Neural progenitor cell (in vitro differentiated cells): ENCODE measurements at regions not wholly inside any gene's neighbourhood (a gene's known extent, or its start where the extent isn't known, plus 50 kb on each side); places are given as distances from the start of the nearest gene placed in this dataset.

ENCODE experiments used
- DNase-seq: peaks from one replicate; pipeline ENCODE4 v3.0.0-alpha.2; 2016; ENCODE audit warnings: low spot score
- H2AFZ ChIP-seq: fragments of 200-600 bp; sonication (generic); replicated peaks from 2 replicates; pipeline ENCODE4 v1.6.1; 2016; ENCODE audit warnings: antibody characterized with exemption
- H3F3A ChIP-seq: fragments of 200-600 bp; sonication (generic); 2 replicates; pipeline ENCODE4 v1.6.1; 2016; ENCODE audit warnings: antibody characterized with exemption, low read depth
- H3K27ac ChIP-seq: fragments of 200-600 bp; sonication (generic); 2 replicates; pipeline ENCODE4 v1.5.1; 2016; ENCODE audit warnings: mild to moderate bottlenecking
- H3K27me3 ChIP-seq: fragments of 200-600 bp; sonication (generic); 2 replicates; pipeline ENCODE4 v1.6.1; 2016; ENCODE audit warnings: mild to moderate bottlenecking, moderate library complexity
- H3K36me3 ChIP-seq: fragments of 200-600 bp; sonication (generic); 2 replicates; pipeline ENCODE4 v1.5.1; 2016
- H3K4me1 ChIP-seq: fragments of 200-600 bp; sonication (generic); 2 replicates; pipeline ENCODE4 v1.6.1; 2016; ENCODE audit warnings: mixed run types
- H3K4me2 ChIP-seq: fragments of 200-600 bp; sonication (generic); 2 replicates; pipeline ENCODE4 v1.6.1; 2016
- H3K4me3 ChIP-seq: fragments of 200-600 bp; sonication (generic); 2 replicates; pipeline ENCODE4 v1.5.1; 2016
- H3K79me2 ChIP-seq: fragments of 200-600 bp; sonication (generic); 2 replicates; pipeline ENCODE4 v1.6.1; 2016; ENCODE audit warnings: low read depth
- H3K9ac ChIP-seq: fragments of 200-600 bp; sonication (generic); 2 replicates; pipeline ENCODE4 v1.6.1; 2016
- H3K9me3 ChIP-seq: fragments of 200-600 bp; sonication (generic); 2 replicates; pipeline ENCODE4 v1.5.1; 2016; ENCODE audit warnings: low read depth
- H4K20me1 ChIP-seq: fragments of 200-600 bp; sonication (generic); 2 replicates; pipeline ENCODE4 v1.6.1; 2016; ENCODE audit warnings: low read depth
- H3K27ac Mint-ChIP-seq: 3 replicates; pipeline ENCODE4 v1.8.0; 2021; ENCODE audit warnings: mixed read lengths
- H3K27me3 Mint-ChIP-seq: 2 replicates; pipeline ENCODE4 v1.8.0; 2022; ENCODE audit warnings: low read depth, mild to moderate bottlenecking, inconsistent platforms, moderate library complexity, mixed read lengths; ENCODE audit not compliant: insufficient read depth
- H3K36me3 Mint-ChIP-seq: 3 replicates; pipeline ENCODE4 v1.8.0; 2021; ENCODE audit warnings: mixed read lengths
- H3K4me1 Mint-ChIP-seq: 3 replicates; pipeline ENCODE4 v1.8.0; 2021; ENCODE audit warnings: mixed read lengths
- H3K4me3 Mint-ChIP-seq: 3 replicates; pipeline ENCODE4 v1.8.0; 2021; ENCODE audit warnings: mild to moderate bottlenecking, moderate library complexity, mixed read lengths
- H3K9me3 Mint-ChIP-seq: 3 replicates; pipeline ENCODE4 v1.8.0; 2020; ENCODE audit warnings: mixed read lengths
- CTCF ChIP-seq: fragments of 200-600 bp; sonication (generic); IDR thresholded peaks from 2 replicates; pipeline ENCODE4 v1.5.1; 2017; ENCODE audit warnings: antibody characterized with exemption, mild to moderate bottlenecking
- EZH2 ChIP-seq: fragments of 200-600 bp; sonication (generic); IDR thresholded peaks from 2 replicates; pipeline ENCODE4 v1.6.1; 2017; ENCODE audit warnings: antibody characterized with exemption, mild to moderate bottlenecking, moderate library complexity
- EZH2phosphoT487 ChIP-seq: fragments of 200-600 bp; sonication (generic); IDR thresholded peaks from 2 replicates; pipeline ENCODE4 v1.6.1; 2017; ENCODE audit warnings: antibody characterized with exemption

GRCh38 chr6:112690497-112691202 is 343.5 kb downstream of the RFPL4B start:
- peaks cover 2% of the 10 kb centered on the region for H3K36me3 Mint-ChIP-seq
- Histone ChIP-seq H3K4me1 (peaks cover 15% of the 10 kb centered on the region), H2AFZ (peak overlapping the region; percentile 7), H3K9ac (no peak overlapping the region), H3K4me3 (no peak overlapping the region), H3K36me3 (no peaks in the 10 kb centered on the region), H3F3A (no peaks in the 10 kb centered on the region), H3K27ac (no peak overlapping the region), H3K27me3 (no peaks in the 10 kb centered on the region), H3K79me2 (no peaks in the 10 kb centered on the region), H4K20me1 (no peaks in the 10 kb centered on the region), H3K9me3 (no peaks in the 10 kb centered on the region), H3K4me2 (no peak overlapping the region)
- no peak for DNase-seq
- no peak overlapping the region for H3K27ac Mint-ChIP-seq
- no peak for TF ChIP-seq CTCF
- TF ChIP-seq EZH2phosphoT487: no peak
- TF ChIP-seq EZH2: no peak
- H3K4me3 Mint-ChIP-seq: no peak overlapping the region
- peaks cover 6% of the 10 kb centered on the region for H3K27me3 Mint-ChIP-seq
- peaks cover 11% of the 10 kb centered on the region for H3K9me3 Mint-ChIP-seq
- peaks cover 11% of the 10 kb centered on the region for H3K4me1 Mint-ChIP-seq

GRCh38 chr6:112691289-112691688 is 344.2 kb downstream of the RFPL4B start:
- Histone ChIP-seq H3F3A (no peaks in the 10 kb centered on the region), H2AFZ (no peak overlapping the region), H3K4me3 (no peak overlapping the region), H3K36me3 (no peaks in the 10 kb centered on the region), H3K27me3 (no peaks in the 10 kb centered on the region), H3K4me2 (no peak overlapping the region), H3K27ac (no peak overlapping the region), H3K4me1 (peaks cover 15% of the 10 kb centered on the region), H4K20me1 (no peaks in the 10 kb centered on the region), H3K9ac (no peak overlapping the region), H3K9me3 (no peaks in the 10 kb centered on the region), H3K79me2 (no peaks in the 10 kb centered on the region)
- Mint-ChIP-seq H3K27ac (no peak overlapping the region), H3K4me1 (peaks cover 14% of the 10 kb centered on the region), H3K9me3 (peaks cover 14% of the 10 kb centered on the region), H3K36me3 (peaks cover 2% of the 10 kb centered on the region), H3K4me3 (no peak overlapping the region), H3K27me3 (peaks cover 6% of the 10 kb centered on the region)
- DNase-seq: no peak
- TF ChIP-seq EZH2 (no peak), CTCF (no peak), EZH2phosphoT487 (no peak)

GRCh38 chr6:112695001-112695400 is 347.9 kb downstream of the RFPL4B start:
- Histone ChIP-seq H3F3A (no peaks in the 10 kb centered on the region), H3K4me1 (peaks cover 15% of the 10 kb centered on the region), H4K20me1 (no peaks in the 10 kb centered on the region), H3K79me2 (no peaks in the 10 kb centered on the region), H3K27ac (peak overlapping the region; percentile 44), H3K36me3 (no peaks in the 10 kb centered on the region), H3K4me3 (no peak overlapping the region), H2AFZ (no peak overlapping the region), H3K9ac (no peak overlapping the region), H3K27me3 (no peaks in the 10 kb centered on the region), H3K9me3 (no peaks in the 10 kb centered on the region), H3K4me2 (peak overlapping the region; percentile 28)
- Mint-ChIP-seq H3K9me3 (peaks cover 8% of the 10 kb centered on the region), H3K4me1 (peaks cover 16% of the 10 kb centered on the region), H3K27ac (peak overlapping the region; percentile 87), H3K36me3 (peaks cover 2% of the 10 kb centered on the region), H3K27me3 (peaks cover 5% of the 10 kb centered on the region), H3K4me3 (no peak overlapping the region)
- no peak for TF ChIP-seq EZH2
- no peak for TF ChIP-seq EZH2phosphoT487
- no peak for TF ChIP-seq CTCF
- peak; percentile 15 for DNase-seq
